ENCODE measurements at regions not wholly inside any gene's neighbourhood (a gene's known extent, or its start where the extent isn't known, plus 50 kb on each side); places are given as distances from the start of the nearest gene placed in this dataset.
"Not testable (repeated sequence)": the region's sequence is repeated elsewhere in the genome, so short reads cannot be mapped to it uniquely, and the experiment has no call there.

- no peak for DNase-seq
These were observed 952.0 kb downstream of the NR2F1-AS1 start for GRCh38 chr5:92629000-92629399.

- DNase-seq = no peak
These were observed 953.8 kb downstream of the NR2F1-AS1 start for GRCh38 chr5:92627186-92627585.

- DNase-seq = no peak
These were observed 964.9 kb downstream of the NR2F1-AS1 start for GRCh38 chr5:92616085-92616484.

GRCh38 chr5:92613546-92613945 lies 967.5 kb downstream of the NR2F1-AS1 start:
- no peak for DNase-seq

- not testable (repeated sequence) for DNase-seq
These were observed 970.6 kb downstream of the NR2F1-AS1 start for GRCh38 chr5:92610435-92610834.

- DNase-seq = no peak
These were observed 975.4 kb downstream of the NR2F1-AS1 start for GRCh38 chr5:92605591-92605990.

- no peak for DNase-seq
These were observed 981.7 kb downstream of the NR2F1-AS1 start for GRCh38 chr5:92599217-92599810.

- DNase-seq = no peak
These were observed 987.0 kb downstream of the NR2F1-AS1 start for GRCh38 chr5:92594031-92594430.

GRCh38 chr5:92588876-92589275 lies 992.1 kb downstream of the NR2F1-AS1 start:
- no peak for DNase-seq

GRCh38 chr5:92581690-92582089 lies 999.3 kb downstream of the NR2F1-AS1 start:
- no peak for DNase-seq

- no peak for DNase-seq
These were observed 999.8 kb downstream of the NR2F1-AS1 start for GRCh38 chr5:92581249-92581648.

GRCh38 chr5:92580814-92581213 lies 1000.2 kb downstream of the NR2F1-AS1 start:
- no peak for DNase-seq

GRCh38 chr5:92574023-92574422 lies 1007.0 kb downstream of the NR2F1-AS1 start:
- no peak for DNase-seq

GRCh38 chr5:92568522-92568921 lies 1012.5 kb downstream of the NR2F1-AS1 start:
- no peak for DNase-seq

- no peak for DNase-seq
These were observed 1013.1 kb downstream of the NR2F1-AS1 start for GRCh38 chr5:92567831-92568450.

GRCh38 chr5:92566113-92566786 lies 1014.8 kb downstream of the NR2F1-AS1 start:
- DNase-seq = no peak

GRCh38 chr5:92565673-92566072 lies 1015.3 kb downstream of the NR2F1-AS1 start:
- DNase-seq = no peak

GRCh38 chr5:92562065-92562464 lies 1019.0 kb downstream of the NR2F1-AS1 start:
- DNase-seq = no peak

- no peak for DNase-seq
These were observed 1019.5 kb downstream of the NR2F1-AS1 start for GRCh38 chr5:92561411-92561959.

GRCh38 chr5:92560698-92561401 lies 1020.2 kb downstream of the NR2F1-AS1 start:
- DNase-seq = no peak

GRCh38 chr5:92559781-92560180 lies 1021.2 kb downstream of the NR2F1-AS1 start:
- no peak for DNase-seq

- DNase-seq = no peak
These were observed 1021.7 kb downstream of the NR2F1-AS1 start for GRCh38 chr5:92559331-92559730.

- no peak for DNase-seq
These were observed 1024.3 kb downstream of the NR2F1-AS1 start for GRCh38 chr5:92556747-92557146.

Measured in C1 segment of cervical spinal cord (tissue), 14 donors.